ENCODE measurements at regions not wholly inside any gene's neighbourhood (a gene's known extent, or its start where the extent isn't known, plus 50 kb on each side); places are given as distances from the start of the nearest gene placed in this dataset.
"Not testable (repeated sequence)": the region's sequence is repeated elsewhere in the genome, so short reads cannot be mapped to it uniquely, and the experiment has no call there.

DNA sequence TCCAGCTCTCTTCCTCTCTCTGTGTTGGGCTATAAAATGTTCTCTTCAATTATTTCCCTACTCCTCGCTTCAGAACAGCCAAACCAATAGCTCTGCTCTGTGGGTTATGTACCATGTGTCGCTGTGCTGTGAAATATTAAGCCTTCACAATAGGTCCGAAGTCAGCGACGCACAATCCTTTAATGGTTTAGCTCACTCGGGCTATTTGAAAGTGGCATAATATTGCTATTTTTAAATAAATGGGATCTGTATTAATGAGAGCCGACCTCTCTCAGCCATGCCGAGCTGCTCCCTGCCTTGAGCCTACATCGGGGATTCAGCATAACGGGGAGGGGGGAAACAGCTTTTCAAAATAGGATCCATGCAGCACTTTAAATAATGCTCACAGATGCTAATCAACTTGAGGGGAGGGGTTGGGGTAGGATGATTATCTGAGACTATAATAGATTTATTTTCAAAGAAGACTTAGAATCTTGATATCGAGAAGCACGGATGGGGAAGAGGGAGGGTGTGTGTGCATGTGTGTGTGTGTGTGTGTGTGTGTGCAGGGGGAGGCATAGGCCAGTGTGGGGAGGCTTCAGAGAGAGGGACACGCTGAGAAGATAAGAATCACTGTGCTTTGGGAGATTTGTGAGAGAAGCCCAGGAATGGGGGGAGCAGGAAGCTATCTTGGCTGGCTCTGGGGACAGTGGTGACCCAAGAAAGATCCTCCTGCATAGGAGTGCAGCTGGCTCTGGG is 271.5 kb downstream of the NXPE2 start:
- FAIRE-seq = no peak

DNA sequence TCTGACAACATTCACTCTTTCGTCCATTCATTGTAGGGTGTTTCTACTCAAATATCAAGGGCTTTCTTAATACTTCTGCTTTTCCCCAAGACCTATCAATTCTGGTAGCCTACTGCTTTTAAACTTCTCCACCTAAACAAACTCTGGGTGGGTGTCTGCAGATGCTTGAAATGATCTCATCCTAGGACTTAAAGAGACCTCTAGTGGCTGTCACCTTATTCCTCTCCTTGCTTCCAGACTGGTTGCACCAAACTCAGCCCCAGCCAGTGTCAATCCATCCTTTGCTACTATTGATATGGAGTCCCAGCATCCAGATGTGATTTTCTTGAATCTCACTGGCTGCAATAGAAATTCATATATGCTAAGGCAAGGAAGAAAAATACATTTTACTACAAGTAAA is 274.7 kb downstream of the NXPE2 start:
- FAIRE-seq = no peak

DNA sequence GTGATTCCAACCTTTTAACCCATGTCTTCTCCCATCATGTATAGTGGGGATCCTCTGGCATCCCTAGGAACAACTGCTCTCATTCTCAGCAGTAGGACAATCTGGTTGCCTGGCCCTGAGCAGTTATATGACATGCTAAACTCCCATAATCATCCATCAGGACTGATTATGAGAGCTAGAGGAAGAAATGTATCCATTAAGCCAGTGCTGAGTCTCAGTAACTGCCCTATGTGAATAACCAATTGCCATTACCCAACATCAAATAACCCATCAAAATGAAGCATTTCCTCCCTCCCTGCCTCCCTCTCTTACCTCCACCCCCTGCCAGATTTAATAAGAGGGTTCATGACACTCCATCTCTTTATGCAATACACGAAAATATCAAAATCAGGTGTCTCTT is 277.6 kb downstream of the NXPE2 start:
- FAIRE-seq = no peak

DNA sequence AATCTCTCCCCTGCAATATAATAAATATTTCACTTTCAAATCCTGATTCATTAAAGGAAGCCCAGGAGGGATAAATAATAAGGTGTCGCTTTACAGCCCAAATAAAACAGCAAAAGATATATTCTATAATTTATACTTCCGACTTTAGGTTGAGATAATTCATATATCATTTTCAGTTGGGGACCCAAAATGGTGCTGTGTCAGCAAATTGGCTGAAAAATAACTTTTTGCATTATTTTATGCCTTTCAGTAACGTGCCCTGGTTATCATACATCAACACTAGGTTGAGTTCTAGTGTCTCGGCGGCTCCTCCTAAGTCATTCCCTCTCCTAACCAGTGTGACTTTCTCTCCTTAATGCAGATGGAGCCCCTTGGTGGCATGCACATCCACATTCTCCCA is 278.2 kb downstream of the NXPE2 start:
- no peak for FAIRE-seq

DNA sequence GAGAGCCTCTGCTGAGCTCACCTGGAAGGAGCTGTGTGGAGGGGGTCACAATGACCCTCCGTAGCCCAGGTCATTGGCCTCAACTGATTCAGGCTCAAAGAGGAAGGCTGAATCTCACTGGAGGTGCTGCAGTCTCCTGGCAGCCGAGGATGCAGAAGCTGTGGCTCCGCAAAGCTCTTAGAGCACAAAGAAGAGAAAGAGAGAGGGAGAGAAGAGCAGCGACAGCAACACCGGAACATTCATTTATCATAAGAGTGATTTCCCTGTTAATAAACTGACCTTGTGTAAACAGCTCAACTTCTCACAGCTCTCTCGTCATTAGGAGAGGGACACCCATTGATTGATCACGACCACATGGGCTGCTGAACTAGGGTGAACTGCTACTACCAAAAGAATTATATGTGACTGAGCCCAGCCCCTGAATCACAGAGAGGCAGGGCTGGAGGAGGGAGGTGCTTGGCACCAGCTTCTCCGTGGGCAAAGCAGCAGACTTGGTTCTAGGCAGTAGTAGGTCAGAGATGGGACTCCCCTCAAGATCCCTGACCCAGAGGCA is 281.7 kb downstream of the NXPE2 start:
- FAIRE-seq = no peak

DNA sequence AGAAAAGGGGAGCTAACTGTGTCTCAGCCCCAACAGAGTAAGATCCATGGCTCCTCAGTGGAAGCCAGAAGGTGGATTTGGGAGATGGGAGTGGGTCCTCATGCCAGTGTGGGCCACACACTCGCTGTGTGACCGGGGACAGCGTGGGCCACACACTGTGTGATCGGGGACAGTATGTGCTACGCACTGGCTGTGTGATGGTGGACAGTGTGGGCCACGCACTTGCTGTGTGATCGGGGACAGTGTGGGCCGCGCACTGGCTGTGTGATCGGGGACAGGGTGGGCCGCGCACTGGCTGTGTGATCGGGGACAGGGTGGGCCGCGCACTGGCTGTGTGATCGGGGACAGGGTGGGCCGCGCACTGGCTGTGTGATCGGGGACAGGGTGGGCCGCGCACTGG is 282.5 kb downstream of the NXPE2 start:
- FAIRE-seq = not testable (repeated sequence)

DNA sequence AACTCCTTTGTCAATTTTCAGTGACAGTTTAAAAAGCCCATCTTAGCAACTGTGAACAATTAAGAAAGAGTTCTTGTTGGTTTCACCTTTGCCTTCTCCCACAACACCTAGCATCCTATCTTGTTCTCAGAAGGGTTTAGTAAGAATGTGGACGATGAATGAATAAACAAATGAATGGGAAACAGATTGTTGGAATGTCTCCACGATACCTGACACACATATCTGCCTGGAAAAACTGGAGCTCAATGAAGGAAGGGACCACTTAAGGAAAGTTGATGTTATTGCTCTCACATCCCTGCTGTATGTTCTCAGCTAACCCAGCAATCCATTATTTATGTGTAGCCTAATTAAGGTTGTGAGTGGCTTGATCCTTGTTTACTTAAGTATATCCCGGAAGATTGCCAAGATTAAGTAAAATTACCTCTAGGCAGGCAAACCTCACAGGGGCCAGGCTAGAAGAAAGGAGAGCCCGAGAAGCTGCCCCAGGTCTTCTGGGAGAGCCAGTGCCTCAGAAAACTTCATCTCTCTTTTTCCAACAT is 286.4 kb downstream of the NXPE2 start:
- no peak for FAIRE-seq

DNA sequence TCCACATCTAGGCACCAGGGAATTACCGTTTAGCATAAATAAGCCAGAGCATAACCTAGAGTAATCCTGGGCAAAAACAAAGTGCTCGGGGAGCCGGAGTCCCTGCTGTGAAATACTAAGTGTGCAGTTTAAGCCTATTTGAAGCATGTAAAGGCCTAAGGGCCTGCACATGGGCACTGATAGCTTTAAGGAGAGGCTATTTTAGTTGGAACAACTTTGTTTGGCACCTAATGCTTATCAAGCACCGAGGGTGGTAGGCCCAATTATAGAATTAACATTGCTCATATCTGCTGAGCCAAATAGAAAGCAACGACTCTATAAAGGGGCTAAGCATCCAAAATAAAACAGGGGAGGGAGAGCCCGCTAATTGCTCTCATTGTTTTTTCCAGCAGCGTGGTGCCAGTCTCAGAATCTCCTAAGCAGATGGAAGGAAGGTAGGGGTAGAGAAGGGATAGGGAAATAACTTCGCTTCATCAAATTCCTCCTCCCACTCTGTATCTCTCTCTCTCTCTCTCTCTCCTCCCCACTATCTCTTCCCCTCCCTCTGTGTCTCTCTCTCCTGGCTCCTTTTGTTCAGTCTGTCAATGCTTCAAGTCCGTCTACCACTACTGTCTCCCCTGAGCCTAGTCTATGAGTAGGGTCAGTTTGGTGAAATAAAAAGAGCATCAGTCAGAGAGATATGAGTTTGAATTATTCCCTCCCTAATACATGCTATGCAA is 292.8 kb downstream of the NXPE2 start:
- FAIRE-seq = no peak

DNA sequence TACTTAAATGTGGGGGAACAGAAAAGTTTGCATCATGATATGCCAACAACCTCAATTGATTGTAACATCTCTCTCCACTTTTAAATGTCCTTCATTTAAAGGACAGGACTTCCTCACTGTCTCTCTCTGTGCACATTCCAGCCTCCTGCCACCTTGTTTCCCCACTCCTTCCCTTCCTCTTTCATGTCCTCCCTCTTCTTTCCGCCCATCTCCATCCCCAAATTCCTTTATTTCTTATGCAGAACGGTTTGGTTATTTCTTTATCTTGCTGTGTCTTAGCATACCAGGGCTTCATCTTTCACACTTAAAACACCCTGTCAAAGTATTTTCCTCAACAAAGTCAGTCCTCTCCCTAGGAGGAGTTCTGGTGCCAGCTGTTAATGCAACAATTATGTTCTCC is 293.8 kb downstream of the NXPE2 start:
- no peak for FAIRE-seq

DNA sequence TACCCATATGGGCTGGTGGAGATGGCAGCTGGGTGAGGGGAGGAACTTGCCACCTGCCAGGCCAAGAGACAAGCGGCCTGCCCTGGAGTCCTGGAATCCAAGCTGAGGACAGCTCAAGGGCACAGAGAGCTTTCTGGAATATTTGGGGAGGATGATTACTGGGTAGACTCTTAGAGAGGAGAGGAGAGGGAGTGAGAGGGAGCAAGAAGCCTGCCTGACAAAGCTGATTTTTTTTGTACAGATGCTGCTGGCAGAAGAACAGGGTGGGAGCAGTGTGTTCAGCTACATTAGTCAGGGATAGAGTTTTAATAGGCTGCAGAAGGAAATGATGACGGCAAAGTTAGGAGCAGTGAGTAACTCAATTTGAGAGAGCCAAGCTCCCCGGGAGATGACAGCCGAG is 299.3 kb downstream of the NXPE2 start:
- no peak for FAIRE-seq

DNA sequence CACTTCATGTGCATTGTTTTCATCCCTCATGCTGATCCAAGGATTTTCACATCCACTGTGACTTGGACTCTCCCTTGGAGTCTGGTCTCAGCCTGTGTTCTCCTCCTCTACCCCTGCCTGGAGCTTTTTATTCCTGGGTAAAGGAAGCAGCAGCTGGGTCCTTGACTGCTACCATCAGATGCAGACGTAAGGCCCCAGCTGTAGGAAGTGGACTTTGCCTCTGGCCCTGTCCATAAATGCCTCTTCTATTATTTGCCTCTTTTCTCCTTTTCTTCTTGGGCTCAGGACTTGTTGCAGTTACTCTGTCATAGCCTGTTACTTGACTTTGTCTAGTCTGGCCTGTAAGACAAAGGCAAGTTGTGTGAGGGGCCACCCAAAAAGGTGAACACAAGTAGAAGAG is 303.8 kb downstream of the NXPE2 start:
- FAIRE-seq = no peak

DNA sequence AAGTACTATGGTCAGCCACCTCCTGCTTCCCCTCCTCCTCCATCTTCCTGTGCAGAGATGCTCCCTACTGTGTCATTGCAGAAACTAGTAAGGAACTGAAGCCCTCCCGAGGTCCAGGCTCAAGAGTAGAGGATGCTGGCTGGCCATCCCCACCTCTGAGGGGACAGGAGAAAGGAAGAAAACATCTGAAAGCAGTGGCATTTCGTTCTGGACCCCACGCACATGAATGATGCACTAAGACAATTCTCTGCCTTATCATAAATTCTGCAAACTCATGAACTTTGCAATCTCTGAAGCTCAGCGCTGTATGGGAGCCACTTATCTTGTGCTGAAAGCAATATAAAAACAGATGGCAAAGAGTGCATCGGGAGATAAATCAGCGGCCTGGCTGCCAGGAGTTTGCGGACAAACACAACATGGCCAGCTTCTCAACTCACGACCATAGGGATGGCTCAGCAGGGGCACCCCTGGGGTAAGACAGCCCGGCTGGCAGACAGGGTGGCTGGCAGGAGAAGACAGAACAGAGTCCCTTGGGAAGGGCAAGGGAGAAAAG is 306.4 kb downstream of the NXPE2 start:
- no peak for FAIRE-seq

DNA sequence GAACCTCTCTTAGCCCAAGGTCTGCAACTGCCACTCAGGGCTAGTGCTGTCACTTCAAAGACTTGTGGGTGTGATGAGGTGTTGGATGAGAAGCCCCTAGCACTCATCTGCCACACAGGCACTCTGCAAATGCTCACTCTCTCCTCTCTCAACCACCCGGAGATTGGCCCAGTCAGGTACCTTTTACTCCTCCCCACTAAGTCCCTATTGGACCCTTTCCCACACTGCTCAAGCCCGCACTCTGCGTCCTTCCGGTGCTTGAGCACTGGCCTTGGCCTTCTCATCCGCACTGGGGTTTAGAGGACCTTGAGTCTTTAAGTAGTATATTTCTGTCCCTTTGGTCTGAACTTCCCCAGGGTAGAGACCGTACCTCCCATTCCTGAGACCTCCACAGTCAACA is 308.0 kb downstream of the NXPE2 start:
- FAIRE-seq = no peak

DNA sequence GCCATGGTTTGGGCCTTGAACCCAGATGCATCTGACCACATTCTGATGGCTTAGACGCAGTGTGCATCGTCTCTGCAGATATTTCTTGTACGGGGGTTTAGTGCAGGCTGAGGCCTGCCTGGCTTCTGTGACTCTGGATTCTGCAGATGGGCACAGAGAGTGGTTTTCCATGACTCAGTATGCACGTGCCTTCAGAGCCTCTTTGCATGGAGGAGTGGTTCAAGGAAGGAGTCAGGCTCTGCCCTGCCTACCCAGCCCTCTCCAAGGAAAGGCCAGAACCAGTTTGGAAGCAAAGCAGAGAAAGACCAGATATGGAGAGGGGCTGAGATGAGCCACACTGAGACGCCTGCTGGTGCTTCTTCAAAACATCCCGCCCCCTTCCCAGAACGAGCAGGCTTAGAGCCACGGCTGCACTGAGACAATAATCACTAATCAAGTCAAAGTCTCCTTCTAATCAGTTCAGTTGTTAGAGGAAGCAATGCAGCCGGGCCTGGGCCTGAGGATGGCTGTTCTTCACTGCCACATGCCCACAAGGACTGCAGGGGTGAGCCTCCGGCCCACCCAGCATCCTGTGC is 308.9 kb downstream of the NXPE2 start:
- no peak for FAIRE-seq

DNA sequence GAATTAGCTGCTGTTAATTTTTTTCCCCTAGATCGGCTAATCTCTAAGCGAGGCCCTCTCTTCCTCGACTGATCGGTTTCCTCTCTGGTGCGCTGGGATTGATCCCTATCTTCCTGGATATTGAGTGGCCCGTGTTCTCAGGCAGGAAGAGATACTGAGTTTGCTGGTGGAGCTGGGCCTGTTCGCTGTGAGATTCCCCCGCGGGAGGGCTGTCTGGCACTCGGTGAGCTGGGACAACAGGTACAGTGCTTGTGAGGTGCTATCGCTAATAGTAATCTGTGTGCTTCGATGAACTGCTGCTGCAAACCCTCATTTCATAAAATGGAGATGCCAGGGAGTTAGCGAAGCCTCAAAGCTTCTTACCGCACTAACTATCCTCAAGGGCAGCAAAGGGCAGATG is 310.3 kb downstream of the NXPE2 start:
- FAIRE-seq = no peak

DNA sequence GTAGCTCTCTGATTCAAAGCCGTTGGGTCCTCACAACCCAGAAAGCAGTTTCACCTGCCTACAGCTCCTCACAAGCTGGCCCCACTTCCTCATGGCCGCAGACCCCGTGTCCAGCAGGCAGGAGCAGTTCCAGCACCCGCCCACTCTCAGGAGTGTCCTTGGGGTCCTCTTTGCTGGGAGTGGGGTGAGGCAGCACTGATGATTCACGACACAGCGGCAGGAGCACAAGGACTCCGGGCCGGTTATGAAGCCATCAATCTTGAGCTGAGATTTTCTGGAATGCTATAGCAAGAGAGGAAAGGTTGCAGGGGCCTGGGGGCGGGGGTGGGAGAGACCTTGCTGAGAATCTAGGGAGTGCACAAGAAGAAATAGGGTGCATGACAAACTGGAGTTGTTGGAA is 311.2 kb downstream of the NXPE2 start:
- FAIRE-seq = no peak

DNA sequence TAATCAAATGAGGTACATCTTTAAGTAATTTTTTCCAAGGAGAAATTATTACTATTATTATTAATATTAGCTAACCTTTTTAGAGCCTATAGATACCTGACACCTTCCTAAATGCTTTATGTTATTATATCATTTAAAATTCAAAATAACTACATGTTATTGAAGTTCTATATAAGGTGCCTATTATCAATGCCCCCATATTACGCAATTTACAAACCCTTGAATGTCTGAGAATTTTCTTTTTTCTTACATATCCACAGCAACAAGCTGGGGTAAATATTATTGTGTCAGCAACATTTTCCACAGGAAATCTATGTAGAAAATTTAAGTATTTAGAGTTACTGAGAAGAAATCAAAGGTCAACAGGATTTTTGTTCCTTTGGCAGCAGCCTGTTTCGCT is 327.3 kb downstream of the NXPE2 start:
- no peak for FAIRE-seq

DNA sequence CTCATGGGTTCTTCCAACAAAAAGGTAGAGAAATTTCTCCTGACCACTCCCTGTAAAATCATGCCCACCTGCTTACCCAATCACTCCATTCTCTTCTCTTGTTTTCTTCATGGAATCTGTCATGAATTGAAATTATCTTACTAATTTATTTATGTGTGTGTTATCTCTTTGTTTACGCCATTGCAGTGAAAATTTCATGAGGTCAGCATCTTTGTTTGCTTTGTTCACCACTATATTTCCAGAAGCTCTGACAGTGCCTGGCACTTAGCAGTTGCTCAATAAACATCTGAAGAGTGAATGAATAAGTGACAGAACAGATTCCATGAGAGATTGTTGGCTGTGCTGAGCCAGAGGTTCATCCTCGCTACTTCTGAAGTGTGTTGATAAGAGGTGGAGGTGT is 329.5 kb downstream of the NXPE2 start:
- FAIRE-seq = no peak

DNA sequence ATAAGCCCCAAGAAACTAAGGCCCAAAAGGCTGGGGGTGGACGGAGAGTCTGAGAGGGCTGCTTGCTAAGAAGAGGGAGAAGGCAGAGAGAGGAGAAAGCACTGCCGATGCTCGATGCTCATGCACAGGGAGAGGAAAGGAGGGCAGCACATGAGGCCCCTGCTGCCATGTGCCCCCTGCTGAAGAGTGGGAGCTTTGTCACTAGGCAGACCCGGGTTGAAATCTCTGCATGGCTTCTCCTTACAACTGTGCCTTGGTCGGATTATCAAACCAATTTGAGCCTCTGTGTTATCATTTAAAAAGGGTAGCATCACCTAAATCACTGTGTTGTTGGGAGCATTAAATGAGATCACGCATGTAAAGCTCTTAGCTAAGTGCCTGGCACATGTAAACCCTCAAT is 330.5 kb downstream of the NXPE2 start:
- FAIRE-seq = no peak

DNA sequence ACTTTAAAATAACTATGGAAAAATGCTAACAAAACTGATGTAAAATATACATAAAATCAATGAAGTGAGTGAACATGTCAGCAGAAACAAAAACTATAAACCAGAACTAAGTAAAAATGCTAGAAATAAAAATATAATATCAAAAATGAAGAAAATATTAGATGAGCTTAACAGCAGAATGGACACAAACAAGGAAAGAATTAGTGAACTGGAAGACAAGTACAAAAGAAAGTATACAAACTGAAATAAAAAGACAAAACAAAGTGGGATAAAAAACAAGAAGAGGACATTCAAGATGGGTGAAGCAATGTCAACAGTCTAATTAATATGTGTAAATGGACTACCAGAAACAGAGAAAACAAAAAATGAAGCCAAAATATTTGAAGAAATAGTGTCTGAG is 339.2 kb downstream of the NXPE2 start:
- FAIRE-seq = no peak

DNA sequence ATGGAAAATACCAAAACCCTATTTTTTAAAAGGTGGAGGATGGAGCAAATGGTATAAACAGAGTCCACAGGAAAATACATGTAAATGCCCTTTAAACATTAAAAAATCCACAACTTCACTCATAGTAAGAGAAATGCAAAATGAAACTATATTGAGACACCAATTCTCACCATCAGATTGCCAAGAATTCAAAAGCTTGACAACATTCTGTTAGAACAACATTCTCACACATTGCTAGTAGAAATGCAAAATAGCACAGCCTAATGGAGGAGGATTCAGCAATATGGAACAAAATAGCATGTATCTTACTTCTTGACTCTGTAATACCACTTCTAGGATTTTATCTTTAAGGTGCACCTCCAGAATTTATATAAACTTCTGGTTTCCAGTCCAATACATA is 351.8 kb downstream of the NXPE2 start:
- FAIRE-seq = no peak

DNA sequence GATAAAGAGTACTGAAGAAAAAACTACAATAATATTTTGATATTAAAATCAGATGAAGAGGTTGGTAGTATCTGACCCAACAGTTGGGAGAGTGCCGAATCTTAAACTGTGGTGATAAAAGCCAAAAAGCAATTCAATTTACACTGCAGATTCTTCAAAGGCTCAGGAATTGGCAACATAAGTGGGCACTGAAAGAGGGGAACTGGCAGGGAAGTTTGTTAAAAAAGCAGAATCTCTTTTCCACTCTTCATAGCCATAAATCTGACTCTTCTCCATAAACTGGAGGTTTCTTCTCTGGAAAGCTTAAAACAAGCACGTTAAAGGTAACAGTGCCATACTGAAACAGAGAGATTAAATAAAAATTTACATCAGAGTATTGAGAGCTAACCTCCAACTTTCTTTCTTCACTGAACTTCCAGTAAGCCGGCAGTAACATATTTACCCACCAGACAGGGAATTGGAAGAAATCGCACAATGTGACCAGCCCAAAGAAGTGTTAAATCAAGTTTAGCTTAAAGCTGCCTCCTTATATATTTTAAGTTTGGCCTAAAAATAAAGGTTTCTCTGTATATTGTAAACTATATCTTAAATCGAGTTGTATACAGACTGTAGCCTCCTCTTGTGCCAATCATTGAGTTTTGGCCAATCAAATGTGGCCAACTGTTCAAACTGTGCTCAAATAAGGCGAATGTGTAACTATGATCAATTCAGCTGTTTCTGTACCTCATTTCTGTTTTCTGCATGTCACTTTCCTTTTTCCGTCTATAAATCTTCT is 358.3 kb downstream of the NXPE2 start:
- FAIRE-seq = no peak

DNA sequence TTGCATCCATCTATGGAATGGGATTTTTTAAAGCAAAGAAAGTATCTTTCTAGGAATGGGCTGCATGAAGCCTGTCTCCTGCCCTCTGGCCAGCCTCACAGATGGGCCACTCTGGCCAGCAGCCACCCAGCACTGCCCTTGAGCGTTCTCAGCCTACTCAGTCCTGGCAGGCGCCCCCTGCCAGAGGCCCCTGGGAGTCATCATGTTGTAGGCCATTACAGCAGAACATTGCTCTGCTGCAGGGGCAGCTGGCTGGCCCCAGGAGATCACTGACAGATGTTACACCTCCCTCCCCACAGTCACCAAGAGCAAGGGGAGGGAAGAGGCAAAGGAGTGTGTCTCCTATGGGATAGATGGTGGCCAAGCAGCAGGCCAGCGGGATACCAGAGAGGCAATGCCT is 363.7 kb downstream of the NXPE2 start:
- no peak for FAIRE-seq

All from G401.6 (cell line).